K562 (cell line): ENCODE measurements at regions not wholly inside any gene's neighbourhood (a gene's known extent, or its start where the extent isn't known, plus 50 kb on each side); places are given as distances from the start of the nearest gene placed in this dataset.

ENCODE experiments used
- ASH1L ChIP-seq: fragments of 450-650 bp; IDR thresholded peaks from 2 replicates; pipeline ENCODE4 v1.6.1; 2018; ENCODE audit warnings: borderline replicate concordance, mild to moderate bottlenecking, low read depth; ENCODE audit not compliant: partially characterized antibody
- CBX2 ChIP-seq: fragments of 200-600 bp; sonication (generic); IDR thresholded peaks from one replicate; pipeline ENCODE4 v1.6.1; 2012; ENCODE audit warnings: mild to moderate bottlenecking, low read length, inconsistent platforms; ENCODE audit not compliant: insufficient read depth, poor library complexity, severe bottlenecking
- DPF2 ChIP-seq: fragments of 450-650 bp; IDR thresholded peaks from 2 replicates; pipeline ENCODE4 v1.6.1; 2016
- EZH2 ChIP-seq: IDR thresholded peaks from 2 replicates; pipeline ENCODE4 v1.6.1; 2012; ENCODE audit warnings: low read depth, mild to moderate bottlenecking, inconsistent platforms, low read length, borderline replicate concordance
- GABPA ChIP-seq: fragments of 200-800 bp; sonication (Bioruptor generic); conservative IDR thresholded peaks from 2 replicates; pipeline ENCODE4 v1.6.1; 2016; ENCODE audit warnings: low read depth, missing genetic modification characterization, missing compliant biosample characterization
- JUND ChIP-seq, 2 experiments: IDR thresholded peaks; 2 replicates in 1 of 2; 3 replicates in 1 of 2; pipeline ENCODE4 v1.6.1; 2011; ENCODE audit warnings: borderline replicate concordance in 2 of 2, low read depth in 2 of 2, low read length in 2 of 2, improper control_type of control experiment in 1 of 2, missing biosample characterization in 1 of 2, missing genetic modification characterization in 1 of 2, missing genetic modification reagents in 1 of 2
- POLR2A ChIP-seq: fragments of 450-650 bp; conservative IDR thresholded peaks from 2 replicates; pipeline ENCODE4 v1.6.1; 2016
- ZFX ChIP-seq: sonication (generic); formaldehyde crosslinking; IDR thresholded peaks from 2 replicates; pipeline ENCODE4 v1.8.0; 2022; ENCODE audit warnings: mild to moderate bottlenecking, missing genetic modification reagents, moderate library complexity
- ZNF121 ChIP-seq: sonication (generic); formaldehyde crosslinking; conservative IDR thresholded peaks from 2 replicates; pipeline ENCODE4 v1.8.0; 2022; ENCODE audit warnings: missing genetic modification reagents
- ZNF124 ChIP-seq: sonication (generic); formaldehyde crosslinking; IDR thresholded peaks from 2 replicates; pipeline ENCODE4 v1.8.1; 2022; ENCODE audit warnings: missing genetic modification reagents
- ZZZ3 ChIP-seq: fragments of 450-650 bp; IDR thresholded peaks from 2 replicates; pipeline ENCODE4 v1.6.1; 2016; ENCODE audit warnings: antibody characterized with exemption, mild to moderate bottlenecking, moderate library complexity
- TF ChIP-seq, protein P1 (sequence below): sonication (generic); formaldehyde crosslinking; IDR thresholded peaks from 2 replicates; pipeline ENCODE4 v1.5.0; 2020; ENCODE audit warnings: missing genetic modification reagents
- TF ChIP-seq, protein P2 (sequence below), 3 experiments: IDR thresholded peaks in 2 of 3; conservative IDR thresholded peaks in 1 of 3; 2 replicates each; pipeline ENCODE4 v1.5.1; 2011 to 2012; ENCODE audit warnings: low read length in 3 of 3, mild to moderate bottlenecking in 3 of 3, control low read depth in 2 of 3, improper control_type of control experiment in 1 of 3, inconsistent platforms in 1 of 3, low read depth in 1 of 3, mixed read lengths in 1 of 3, moderate library complexity in 1 of 3; ENCODE audit not compliant: insufficient read depth in 2 of 3

DNA sequence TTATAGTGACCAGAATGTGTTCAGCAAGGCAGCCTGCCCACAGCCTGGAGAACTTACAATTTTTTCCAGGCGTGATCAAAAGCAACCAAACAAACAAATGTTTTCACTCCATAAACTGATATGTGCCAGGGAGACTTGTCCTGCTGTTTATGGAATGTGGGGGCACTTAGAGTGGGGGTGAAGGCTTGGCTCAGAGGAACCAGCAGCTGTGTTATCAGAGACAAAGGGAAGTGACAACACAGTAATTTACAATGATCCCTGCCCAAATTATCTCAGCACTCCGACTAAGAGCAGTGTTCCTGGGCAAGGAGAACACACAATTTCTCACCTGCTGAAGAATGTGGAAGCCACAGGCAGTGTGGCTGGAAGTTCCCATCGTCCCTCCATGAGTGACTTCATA, 429.1 kb upstream of the IRX4 start:
- no peak for TF ChIP-seq ZZZ3
- TF ChIP-seq EZH2 = no peak
- TF ChIP-seq DPF2 = no peak
- no peak for TF ChIP-seq CBX2
- no peak for TF ChIP-seq JUND (IDR thresholded peaks at IDR 0.05; ENCODE audit: borderline replicate concordance, low read depth, low read length)
- no peak for TF ChIP-seq JUND (tag; IDR thresholded peaks at IDR 0.05; ENCODE audit: borderline replicate concordance, low read depth, low read length)
- no peak for TF ChIP-seq ZFX (CRISPR knock-in tag)
- TF ChIP-seq POLR2A = no peak
- no peak for TF ChIP-seq ZNF124
- TF ChIP-seq ASH1L = no peak
- TF ChIP-seq ZNF121 (CRISPR knock-in tag) = no peak
- TF ChIP-seq, protein P1, sequence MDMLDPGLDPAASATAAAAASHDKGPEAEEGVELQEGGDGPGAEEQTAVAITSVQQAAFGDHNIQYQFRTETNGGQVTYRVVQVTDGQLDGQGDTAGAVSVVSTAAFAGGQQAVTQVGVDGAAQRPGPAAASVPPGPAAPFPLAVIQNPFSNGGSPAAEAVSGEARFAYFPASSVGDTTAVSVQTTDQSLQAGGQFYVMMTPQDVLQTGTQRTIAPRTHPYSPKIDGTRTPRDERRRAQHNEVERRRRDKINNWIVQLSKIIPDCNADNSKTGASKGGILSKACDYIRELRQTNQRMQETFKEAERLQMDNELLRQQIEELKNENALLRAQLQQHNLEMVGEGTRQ (CRISPR knock-in tag) = no peak
- no peak for TF ChIP-seq GABPA (tag)
- TF ChIP-seq, protein P2, sequence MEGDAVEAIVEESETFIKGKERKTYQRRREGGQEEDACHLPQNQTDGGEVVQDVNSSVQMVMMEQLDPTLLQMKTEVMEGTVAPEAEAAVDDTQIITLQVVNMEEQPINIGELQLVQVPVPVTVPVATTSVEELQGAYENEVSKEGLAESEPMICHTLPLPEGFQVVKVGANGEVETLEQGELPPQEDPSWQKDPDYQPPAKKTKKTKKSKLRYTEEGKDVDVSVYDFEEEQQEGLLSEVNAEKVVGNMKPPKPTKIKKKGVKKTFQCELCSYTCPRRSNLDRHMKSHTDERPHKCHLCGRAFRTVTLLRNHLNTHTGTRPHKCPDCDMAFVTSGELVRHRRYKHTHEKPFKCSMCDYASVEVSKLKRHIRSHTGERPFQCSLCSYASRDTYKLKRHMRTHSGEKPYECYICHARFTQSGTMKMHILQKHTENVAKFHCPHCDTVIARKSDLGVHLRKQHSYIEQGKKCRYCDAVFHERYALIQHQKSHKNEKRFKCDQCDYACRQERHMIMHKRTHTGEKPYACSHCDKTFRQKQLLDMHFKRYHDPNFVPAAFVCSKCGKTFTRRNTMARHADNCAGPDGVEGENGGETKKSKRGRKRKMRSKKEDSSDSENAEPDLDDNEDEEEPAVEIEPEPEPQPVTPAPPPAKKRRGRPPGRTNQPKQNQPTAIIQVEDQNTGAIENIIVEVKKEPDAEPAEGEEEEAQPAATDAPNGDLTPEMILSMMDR (IDR thresholded peaks at IDR 0.05 in 2 of 3, conservative IDR thresholded peaks at IDR 0.05 in 1 of 3; ENCODE audit: insufficient read depth in 2 of 3, low read depth in 1 of 3, low read length in 3 of 3) = no peak
